OCI-LY3 (cell line): ENCODE measurements at regions not wholly inside any gene's neighbourhood (a gene's known extent, or its start where the extent isn't known, plus 50 kb on each side); places are given as distances from the start of the nearest gene placed in this dataset.

ENCODE experiments used
- CTCF ChIP-seq: fragments of 200-600, 300-600 bp; sonication (generic); IDR thresholded peaks from 2 replicates; pipeline ENCODE4 v1.5.1; 2014; ENCODE audit warnings: antibody characterized with exemption, low read length, low read depth
- EZH2phosphoT487 ChIP-seq: fragments of 200-600 bp; shearing (Covaris generic); IDR thresholded peaks from 2 replicates; pipeline ENCODE4 v1.6.1; 2018; ENCODE audit warnings: antibody characterized with exemption, mixed run types, low read depth

GRCh38 chr5:67607958-67608357 is 411.4 kb upstream of the CD180 start:
- TF ChIP-seq CTCF (no peak), EZH2phosphoT487 (no peak)
